Left lung (tissue), 4 donors: ENCODE measurements at regions not wholly inside any gene's neighbourhood (a gene's known extent, or its start where the extent isn't known, plus 50 kb on each side); places are given as distances from the start of the nearest gene placed in this dataset.

ENCODE experiments used
- ATAC-seq: fragments of 200-7000 bp; cut with Tn5 transposase; one replicate; pipeline ENCODE4 v1.9.1; 2020; ENCODE audit warnings: moderate library complexity
- DNase-seq, 4 donors: peaks; one replicate each; pipeline ENCODE4 v3.0.0-alpha.2; 2013 to 2020
- H3K27ac ChIP-seq, 2 donors: fragments of 200-600 bp; sonication (generic) in 1 of 2; one replicate each; pipeline versions ENCODE4 v1.5.0 to v1.8.0; 2020 to 2021
- H3K27me3 ChIP-seq, 2 donors: fragments of 200-600 bp; sonication (generic) in 1 of 2; one replicate each; pipeline versions ENCODE4 v1.5.0 to v1.8.0; 2020 to 2021
- H3K36me3 ChIP-seq, 2 donors: fragments of 200-600 bp; sonication (generic) in 1 of 2; one replicate each; pipeline versions ENCODE4 v1.5.0 to v1.8.0; 2020 to 2021
- H3K4me1 ChIP-seq, 2 donors: fragments of 200-600 bp; one replicate each; pipeline ENCODE4 v1.8.0; 2021
- H3K4me3 ChIP-seq, 2 donors: fragments of 200-600 bp; sonication (generic) in 1 of 2; one replicate each; pipeline versions ENCODE4 v1.5.0 to v1.8.0; 2020 to 2021; ENCODE audit warnings: mild to moderate bottlenecking in 1 of 2
- H3K9me3 ChIP-seq, 2 donors: fragments of 200-600 bp; sonication (generic) in 1 of 2; one replicate each; pipeline versions ENCODE4 v1.5.0 to v1.8.0; 2020 to 2021
- intact Hi-C, 2 donors: fragments of 100-400 bp; cut with DNase I; formaldehyde crosslinking; loops; one replicate each; pipeline versions ENCODE4 v1.11.2 to v1.14.2; 2022
- TF ChIP-seq, protein P1 (sequence below), 2 donors: fragments of 200-600 bp; sonication (generic) in 1 of 2; IDR thresholded peaks; one replicate each; pipeline versions ENCODE4 v1.5.0 to v1.8.0; 2021; ENCODE audit warnings: antibody characterized with exemption in 2 of 2
- donor health status: DM: no; HTN: yes; CAD: no.
- donor health status: DM: no; HTN: no; CAD: no.

DNA sequence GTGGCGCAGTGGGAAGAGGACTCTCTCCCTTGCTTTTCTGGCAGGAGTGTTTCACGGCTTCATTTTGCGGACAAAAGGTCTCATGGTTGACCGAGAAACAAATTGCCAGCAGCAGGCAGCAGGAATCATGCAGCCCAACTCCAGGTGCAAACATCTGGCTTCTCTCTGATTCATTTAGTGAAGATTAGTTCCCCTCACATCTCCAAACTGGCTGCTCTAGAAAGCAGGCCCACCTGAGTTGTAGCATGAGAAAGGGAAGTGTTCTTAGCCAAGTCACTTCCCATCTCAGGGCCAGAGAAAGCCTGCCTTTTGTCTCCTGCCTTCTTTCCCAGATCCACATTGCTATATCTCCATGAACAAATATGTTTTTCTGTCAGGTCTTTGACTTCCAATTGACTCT lies 120.8 kb upstream of the CCDC196 start:
- intact Hi-C loops = no loop called here
- TF ChIP-seq, protein P1, sequence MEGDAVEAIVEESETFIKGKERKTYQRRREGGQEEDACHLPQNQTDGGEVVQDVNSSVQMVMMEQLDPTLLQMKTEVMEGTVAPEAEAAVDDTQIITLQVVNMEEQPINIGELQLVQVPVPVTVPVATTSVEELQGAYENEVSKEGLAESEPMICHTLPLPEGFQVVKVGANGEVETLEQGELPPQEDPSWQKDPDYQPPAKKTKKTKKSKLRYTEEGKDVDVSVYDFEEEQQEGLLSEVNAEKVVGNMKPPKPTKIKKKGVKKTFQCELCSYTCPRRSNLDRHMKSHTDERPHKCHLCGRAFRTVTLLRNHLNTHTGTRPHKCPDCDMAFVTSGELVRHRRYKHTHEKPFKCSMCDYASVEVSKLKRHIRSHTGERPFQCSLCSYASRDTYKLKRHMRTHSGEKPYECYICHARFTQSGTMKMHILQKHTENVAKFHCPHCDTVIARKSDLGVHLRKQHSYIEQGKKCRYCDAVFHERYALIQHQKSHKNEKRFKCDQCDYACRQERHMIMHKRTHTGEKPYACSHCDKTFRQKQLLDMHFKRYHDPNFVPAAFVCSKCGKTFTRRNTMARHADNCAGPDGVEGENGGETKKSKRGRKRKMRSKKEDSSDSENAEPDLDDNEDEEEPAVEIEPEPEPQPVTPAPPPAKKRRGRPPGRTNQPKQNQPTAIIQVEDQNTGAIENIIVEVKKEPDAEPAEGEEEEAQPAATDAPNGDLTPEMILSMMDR (IDR thresholded peaks at IDR 0.05) = no peak
- DNase-seq (no peak), ATAC-seq (no peak)
- H3K36me3 ChIP-seq = no peaks in the 10 kb centered on the region
- no peaks in the 10 kb centered on the region for H3K27me3 ChIP-seq
- H3K27ac ChIP-seq = no peak overlapping the region
- no peaks in the 10 kb centered on the region for H3K4me1 ChIP-seq
- H3K4me3 ChIP-seq = no peak overlapping the region
- H3K9me3 ChIP-seq = no peaks in the 10 kb centered on the region

DNA sequence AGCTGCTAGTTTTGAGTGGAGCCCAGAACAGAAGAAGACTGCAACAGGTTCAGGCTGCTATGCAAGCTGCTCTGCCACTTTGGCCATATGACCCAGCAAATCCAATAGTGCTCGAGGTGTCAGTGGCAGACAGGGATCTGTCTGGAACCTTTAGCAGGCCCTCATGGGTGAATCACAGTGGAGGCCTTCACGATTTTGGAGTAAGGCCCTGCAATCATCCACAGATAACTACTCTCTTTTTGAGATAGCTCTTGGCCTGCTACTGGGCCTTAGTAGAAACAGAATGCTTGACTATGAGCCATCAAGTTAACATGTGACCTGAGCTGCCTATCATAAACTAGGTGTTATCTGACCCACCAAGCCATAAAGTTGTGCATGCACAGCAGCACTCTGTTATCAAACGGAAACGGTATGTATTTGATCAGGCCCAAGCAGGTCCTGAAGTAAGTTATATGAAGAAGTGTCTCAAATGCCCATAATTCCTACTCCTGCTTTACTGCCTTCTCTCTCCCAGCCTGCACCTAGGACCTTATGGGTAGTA lies 116.9 kb upstream of the CCDC196 start:
- Histone ChIP-seq H3K9me3 (no peaks in the 10 kb centered on the region), H3K4me1 (no peaks in the 10 kb centered on the region), H3K27ac (no peak overlapping the region), H3K4me3 (no peak overlapping the region), H3K27me3 (no peaks in the 10 kb centered on the region), H3K36me3 (no peaks in the 10 kb centered on the region)
- intact Hi-C loops = no loop called here
- TF ChIP-seq, protein P1 (IDR thresholded peaks at IDR 0.05) = no peak
- DNase-seq (no peak), ATAC-seq (no peak)

DNA sequence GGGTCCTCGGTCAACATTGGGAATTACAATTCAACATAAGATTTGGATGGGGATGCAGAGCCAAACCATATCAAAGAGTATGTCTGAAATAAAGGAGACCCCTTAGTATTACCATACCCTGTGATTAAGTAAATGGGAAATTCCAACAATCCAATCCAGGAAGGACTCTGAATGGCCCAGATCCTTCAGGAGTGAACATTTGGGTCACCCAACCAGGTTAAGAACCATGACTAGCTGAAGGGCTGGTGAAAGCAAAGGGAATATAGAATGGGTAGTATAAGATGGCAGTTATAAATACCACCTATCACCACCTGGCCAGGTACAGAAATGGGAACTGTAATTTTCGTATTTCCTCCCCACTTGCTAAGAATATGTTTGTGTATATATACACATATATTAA lies 114.4 kb upstream of the CCDC196 start:
- TF ChIP-seq, protein P1 (IDR thresholded peaks at IDR 0.05) = no peak
- DNase-seq (no peak), ATAC-seq (no peak)
- no peaks in the 10 kb centered on the region for H3K27me3 ChIP-seq
- intact Hi-C loops = no loop called here
- no peaks in the 10 kb centered on the region for H3K4me1 ChIP-seq
- H3K36me3 ChIP-seq = no peaks in the 10 kb centered on the region
- H3K27ac ChIP-seq = no peak overlapping the region
- H3K9me3 ChIP-seq = no peaks in the 10 kb centered on the region
- H3K4me3 ChIP-seq = no peak overlapping the region

DNA sequence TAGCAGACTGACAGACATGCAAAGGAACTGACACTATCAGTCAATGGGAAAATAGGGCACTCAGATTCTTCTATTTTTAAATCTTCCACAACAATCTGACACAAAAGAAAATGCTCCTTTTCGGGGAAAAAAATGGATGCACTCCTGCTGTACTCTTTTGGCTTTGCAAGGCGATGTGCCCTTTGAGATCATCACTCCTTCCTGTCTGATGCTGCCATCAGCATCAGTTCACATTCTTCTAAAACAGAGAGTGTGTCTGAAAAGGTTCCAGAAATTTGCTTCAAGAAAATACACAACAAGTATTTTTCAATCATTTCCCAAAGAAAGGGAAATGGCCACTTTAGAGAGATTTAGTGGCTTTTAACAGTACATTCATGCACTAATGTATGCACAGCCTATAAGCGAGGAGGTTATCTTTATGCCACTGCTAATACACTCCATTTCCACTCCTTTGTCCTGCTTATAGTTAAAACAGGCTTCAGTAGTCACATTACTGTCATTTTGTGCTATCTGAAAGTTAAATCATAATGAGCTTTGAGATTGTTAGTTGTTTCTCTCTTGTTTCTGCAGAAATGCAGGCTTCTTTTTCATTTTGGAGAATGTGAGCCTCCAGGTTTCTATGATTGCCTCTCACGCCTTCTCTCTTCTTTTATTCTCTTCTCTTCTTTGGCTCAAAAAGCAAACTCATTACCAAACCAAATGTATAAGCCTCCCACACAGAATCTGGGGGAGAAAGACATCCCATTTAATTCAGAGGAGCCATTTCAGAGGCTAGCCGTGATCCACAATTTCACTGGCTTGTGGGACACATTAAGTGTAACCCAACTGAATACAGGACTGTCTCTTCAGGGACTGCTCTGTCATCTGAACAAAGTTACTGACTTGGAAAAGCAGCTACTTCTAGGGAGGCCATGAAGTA lies 110.9 kb upstream of the CCDC196 start:
- H3K27ac ChIP-seq = no peak overlapping the region
- H3K4me3 ChIP-seq = no peak overlapping the region
- intact Hi-C loops = no loop called here
- H3K27me3 ChIP-seq = no peaks in the 10 kb centered on the region
- no peaks in the 10 kb centered on the region for H3K9me3 ChIP-seq
- ATAC-seq (no peak), DNase-seq (no peak)
- H3K36me3 ChIP-seq = no peaks in the 10 kb centered on the region
- TF ChIP-seq, protein P1 (IDR thresholded peaks at IDR 0.05) = no peak
- no peaks in the 10 kb centered on the region for H3K4me1 ChIP-seq

DNA sequence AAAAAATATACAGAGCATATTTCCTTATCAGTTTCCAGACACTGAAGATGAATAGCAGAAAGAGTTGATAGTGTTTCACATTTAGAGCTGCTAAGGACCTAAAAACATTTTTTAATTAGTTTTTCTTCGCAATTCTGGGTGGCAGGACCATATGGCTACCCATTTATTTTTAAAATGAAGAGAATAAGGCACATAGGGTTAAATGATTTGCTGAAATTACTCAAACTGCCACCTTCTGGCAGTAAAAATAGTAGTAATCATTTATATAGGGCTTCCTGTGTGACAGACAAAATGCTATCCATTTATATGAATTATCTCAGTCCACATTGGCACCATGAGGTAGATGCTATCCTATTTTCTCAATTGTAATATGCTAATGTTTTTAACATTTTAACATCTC lies 108.6 kb upstream of the CCDC196 start:
- Histone ChIP-seq H3K9me3 (no peaks in the 10 kb centered on the region), H3K27me3 (no peaks in the 10 kb centered on the region), H3K4me3 (no peak overlapping the region), H3K4me1 (no peaks in the 10 kb centered on the region), H3K27ac (no peak overlapping the region), H3K36me3 (no peaks in the 10 kb centered on the region)
- TF ChIP-seq, protein P1 (IDR thresholded peaks at IDR 0.05) = no peak
- intact Hi-C loops = no loop called here
- ATAC-seq = no peak
- no peak for DNase-seq
